Hematopoietic multipotent progenitor cell (in vitro differentiated cells): ENCODE measurements at regions not wholly inside any gene's neighbourhood (a gene's known extent, or its start where the extent isn't known, plus 50 kb on each side); places are given as distances from the start of the nearest gene placed in this dataset.
A peak's percentile ranks its signal among the peaks of the same experiment; 100 is the strongest.

ENCODE experiments used
- DNase-seq, 3 donors: peaks; one replicate each; pipeline ENCODE4 v3.0.0-alpha.2; 2011 to 2015; ENCODE audit warnings: low read depth in 2 of 3, low spot score in 2 of 3

- DNase-seq: no peak
These were observed 159.8 kb upstream of the MITF start for GRCh38 chr3:69579306-69580041.

GRCh38 chr3:69569520-69569919, 169.7 kb upstream of the MITF start:
- DNase-seq: no peak

- no peak for DNase-seq
These were observed 170.3 kb upstream of the MITF start for GRCh38 chr3:69568951-69569350.

GRCh38 chr3:69568458-69568857, 170.8 kb upstream of the MITF start:
- no peak for DNase-seq

GRCh38 chr3:69567710-69568052, 171.6 kb upstream of the MITF start:
- DNase-seq: no peak

GRCh38 chr3:69567023-69567709, 172.1 kb upstream of the MITF start:
- no peak for DNase-seq

GRCh38 chr3:69566275-69566674, 173.0 kb upstream of the MITF start:
- DNase-seq: no peak

- DNase-seq: no peak
These were observed 173.9 kb upstream of the MITF start for GRCh38 chr3:69565316-69565715.

- no peak for DNase-seq
These were observed 175.3 kb upstream of the MITF start for GRCh38 chr3:69563981-69564380.

- DNase-seq: no peak
These were observed 176.1 kb upstream of the MITF start for GRCh38 chr3:69563151-69563550.

- no peak for DNase-seq
These were observed 176.1 kb upstream of the FRMD4B start for GRCh38 chr3:69562020-69562419.

GRCh38 chr3:69560818-69561217, 174.9 kb upstream of the FRMD4B start:
- DNase-seq: no peak

GRCh38 chr3:69560116-69560515, 174.2 kb upstream of the FRMD4B start:
- peak in 1 of 3 donors; percentile 22 for DNase-seq

- DNase-seq: no peak
These were observed 173.0 kb upstream of the FRMD4B start for GRCh38 chr3:69558912-69559311.

GRCh38 chr3:69554576-69554975, 168.7 kb upstream of the FRMD4B start:
- DNase-seq: no peak

- no peak for DNase-seq
These were observed 168.0 kb upstream of the FRMD4B start for GRCh38 chr3:69553888-69554287.

- no peak for DNase-seq
These were observed 161.6 kb upstream of the FRMD4B start for GRCh38 chr3:69547461-69547880.

GRCh38 chr3:69542805-69543429, 157.0 kb upstream of the FRMD4B start:
- no peak for DNase-seq

- peak in 2 of 3 donors; percentile 16 to 18 for DNase-seq
These were observed 156.4 kb upstream of the FRMD4B start for GRCh38 chr3:69542089-69542804.

GRCh38 chr3:69541711-69542088, 155.8 kb upstream of the FRMD4B start:
- peak in 2 of 3 donors; percentile 14 to 19 for DNase-seq
